ENCODE measurements at regions not wholly inside any gene's neighbourhood (a gene's known extent, or its start where the extent isn't known, plus 50 kb on each side); places are given as distances from the start of the nearest gene placed in this dataset.

DNA sequence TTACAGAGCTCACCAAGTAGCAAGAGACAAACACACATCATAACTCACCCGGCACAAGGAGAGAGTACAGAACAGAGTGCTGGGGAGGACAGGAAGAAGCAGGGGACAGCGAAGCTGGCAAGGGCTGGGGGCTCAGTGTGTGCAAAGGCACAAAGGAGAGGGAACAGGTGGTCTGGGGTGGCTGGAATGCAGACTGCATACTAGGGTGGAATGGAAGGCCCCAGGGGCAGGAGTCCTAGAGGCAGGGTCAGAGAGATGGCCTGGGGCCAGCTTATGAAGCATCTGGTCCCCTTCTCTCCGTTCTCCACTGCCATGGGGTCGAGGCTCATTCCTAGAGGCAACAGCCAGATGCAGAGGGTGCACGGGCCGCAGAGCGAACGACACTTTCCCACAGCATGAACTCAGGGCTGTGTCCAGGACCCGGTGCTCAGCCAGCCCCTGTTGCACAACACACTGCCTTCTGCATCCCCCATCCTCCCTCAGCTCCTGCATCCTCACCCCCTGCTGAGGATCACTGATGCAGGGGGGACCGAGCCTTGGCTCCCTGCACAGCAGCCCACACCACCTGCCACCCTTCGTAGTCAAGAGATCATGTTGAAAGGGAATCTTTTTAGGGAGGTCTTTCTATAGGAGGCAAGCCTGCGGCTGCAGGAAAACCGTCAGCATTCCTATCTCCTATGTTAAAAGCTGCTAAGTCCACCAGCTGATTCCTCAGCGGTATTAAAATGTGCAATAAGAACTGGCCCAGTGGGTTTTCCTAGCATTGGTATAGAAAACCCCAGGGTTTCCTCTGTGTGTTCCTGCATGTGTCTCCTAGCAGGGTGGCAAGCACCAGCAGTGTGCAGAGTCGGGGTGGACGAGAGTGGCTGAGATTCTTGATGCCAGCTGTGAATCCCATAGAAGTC is 293.5 kb downstream of the UACA start:
- no peak for DNase-seq

- no peak for DNase-seq
These were observed 294.2 kb downstream of the UACA start for GRCh38 chr15:70469182-70469581.

GRCh38 chr15:70466895-70467529 is 296.3 kb downstream of the UACA start:
- DNase-seq = peak; percentile 55

DNA sequence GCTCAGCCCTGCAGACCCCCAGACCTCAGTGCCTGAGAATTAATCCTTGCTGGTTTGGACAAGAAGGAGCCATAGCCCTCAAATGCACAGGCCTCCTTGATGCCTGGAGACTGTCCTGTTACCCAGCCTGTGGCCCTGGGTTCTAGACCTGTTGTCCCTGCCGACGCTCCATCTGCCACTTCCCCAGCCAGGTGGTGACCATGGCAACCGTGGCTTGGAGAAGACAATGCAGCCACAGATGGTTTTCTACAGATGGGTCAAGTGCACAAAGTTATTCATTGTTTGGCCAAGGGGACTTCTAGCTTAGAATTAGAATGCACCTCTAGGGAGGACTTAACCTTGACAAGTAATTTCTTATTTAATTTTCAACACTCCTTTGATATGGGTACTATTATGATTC is 297.1 kb downstream of the UACA start:
- no peak for DNase-seq

GRCh38 chr15:70465812-70466211 is 297.5 kb downstream of the UACA start:
- no peak for DNase-seq

GRCh38 chr15:70463453-70463834 is 299.9 kb downstream of the UACA start:
- DNase-seq = no peak

GRCh38 chr15:70461992-70462391 is 301.4 kb downstream of the UACA start:
- no peak for DNase-seq

DNA sequence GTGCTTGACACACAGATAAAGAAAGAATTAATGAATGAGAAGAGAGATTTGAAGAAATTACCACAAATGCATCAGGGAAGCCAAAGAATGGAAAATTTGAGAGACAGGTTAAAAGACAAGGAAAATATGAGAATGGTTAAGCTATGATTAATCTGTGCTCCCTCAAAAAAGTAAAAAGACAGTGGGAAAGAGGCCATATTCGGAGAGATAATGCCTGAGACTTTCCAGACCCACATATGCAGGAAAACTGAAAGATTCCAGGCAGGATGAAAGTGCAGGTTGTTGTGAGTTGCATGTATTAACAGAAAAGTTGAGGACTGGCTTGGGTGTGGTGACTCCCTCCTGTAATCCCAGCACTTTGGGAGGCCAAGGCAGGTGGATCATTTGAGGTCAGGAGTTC is 302.3 kb downstream of the UACA start:
- no peak for DNase-seq

- DNase-seq = no peak
These were observed 304.0 kb downstream of the UACA start for GRCh38 chr15:70459312-70459711.

GRCh38 chr15:70453766-70454165 is 309.6 kb downstream of the UACA start:
- DNase-seq = no peak

GRCh38 chr15:70453238-70453637 is 310.1 kb downstream of the UACA start:
- no peak for DNase-seq

- no peak for DNase-seq
These were observed 311.3 kb downstream of the UACA start for GRCh38 chr15:70451821-70452653.

GRCh38 chr15:70450142-70450443 is 313.3 kb downstream of the UACA start:
- DNase-seq = no peak

DNA sequence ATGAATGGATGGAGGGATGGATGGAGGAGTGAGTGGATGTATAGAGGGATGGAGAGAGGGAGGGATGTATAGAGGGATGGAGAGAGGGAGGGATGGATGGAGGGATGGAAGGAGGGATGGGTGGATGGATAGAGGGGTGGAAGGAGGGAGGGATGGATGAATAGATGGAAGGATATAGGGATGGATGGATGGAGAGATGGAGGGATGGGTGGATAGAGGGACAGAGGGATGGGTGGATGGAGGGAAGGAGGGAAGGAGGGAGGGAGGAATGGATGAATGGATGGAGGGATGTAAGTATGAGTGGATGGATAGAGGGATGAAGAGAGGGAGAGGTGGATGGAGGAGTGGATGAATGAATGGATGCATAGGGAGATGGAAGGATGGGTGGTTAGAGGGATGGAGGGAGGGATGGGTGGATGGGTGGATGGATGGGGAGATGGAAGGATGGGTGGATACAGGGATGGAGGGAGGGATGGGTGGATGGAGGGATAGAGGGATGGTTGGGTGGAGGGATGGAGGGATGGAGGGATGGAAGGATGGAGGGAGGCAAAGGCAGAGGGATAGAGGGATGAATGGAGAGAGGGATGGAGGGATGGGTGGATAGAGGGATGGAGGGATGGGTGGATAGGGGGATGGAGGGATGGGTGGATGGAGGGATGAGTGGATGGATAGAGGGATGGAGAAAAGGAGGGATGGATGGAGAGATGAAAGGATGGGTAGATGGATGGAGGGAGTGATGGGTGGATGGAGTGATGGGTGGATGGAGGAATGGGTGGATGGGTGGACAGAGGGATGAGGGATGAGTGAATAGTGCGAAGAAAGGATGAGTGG is 313.8 kb downstream of the UACA start:
- no peak for DNase-seq

DNA sequence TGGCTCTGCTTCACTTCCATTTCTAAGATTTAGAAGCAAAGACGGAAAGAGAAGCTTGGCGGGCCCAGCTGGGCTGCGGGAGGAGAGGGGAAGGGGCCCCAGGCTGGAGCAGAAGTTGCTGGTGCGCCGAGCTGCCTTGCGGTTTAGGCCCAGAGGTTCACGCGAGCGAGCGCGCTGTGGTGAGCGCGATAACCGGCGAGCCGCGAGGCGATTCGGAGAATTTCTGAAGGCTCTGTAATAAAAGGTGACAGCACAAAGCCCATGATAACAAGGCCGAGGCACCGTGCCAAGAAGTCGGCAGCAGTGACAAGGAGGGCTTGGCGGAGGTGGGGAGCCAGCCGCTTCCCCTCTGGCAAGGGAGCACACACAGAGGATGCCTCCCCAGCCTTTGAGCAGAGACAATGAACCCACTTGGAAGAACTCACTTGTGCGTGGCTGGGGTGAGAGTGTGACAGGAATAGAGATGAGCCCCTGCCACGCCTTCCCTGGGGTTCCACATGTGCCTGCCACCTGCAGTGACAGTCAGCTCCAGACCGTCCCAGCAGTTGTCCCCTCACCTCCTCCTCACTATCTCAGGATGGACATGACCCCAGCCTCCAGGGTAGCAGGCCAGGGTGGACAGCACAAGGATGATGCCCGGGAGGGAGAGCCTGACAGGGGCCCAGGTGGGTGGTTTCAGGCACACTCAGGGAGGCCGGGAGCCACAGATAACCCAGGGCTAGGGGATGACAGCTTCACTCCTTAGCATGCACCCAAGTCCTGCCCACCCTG is 315.2 kb downstream of the UACA start:
- DNase-seq = peak; percentile 20

- no peak for DNase-seq
These were observed 315.8 kb downstream of the UACA start for GRCh38 chr15:70447521-70447920.

DNA sequence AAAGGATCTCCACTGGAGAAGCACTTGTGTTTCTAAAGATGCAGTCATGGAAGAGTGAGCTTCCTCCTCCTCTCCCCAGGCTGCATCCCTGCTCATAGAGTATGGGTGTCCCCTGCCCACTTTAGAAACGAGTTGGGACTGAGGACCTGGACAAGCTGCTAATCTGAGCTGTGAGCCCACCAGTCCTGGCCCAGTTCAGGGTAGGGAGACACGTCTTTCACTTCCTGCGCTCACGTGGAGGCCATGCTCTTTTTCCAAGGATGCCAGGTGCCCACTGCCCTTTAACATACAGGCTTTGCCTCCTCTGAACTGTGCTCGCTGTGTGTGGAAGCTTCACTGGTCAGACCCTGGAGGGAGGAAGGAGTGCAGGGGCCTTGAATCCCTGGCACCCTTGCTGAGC is 316.3 kb downstream of the UACA start:
- DNase-seq = no peak

DNA sequence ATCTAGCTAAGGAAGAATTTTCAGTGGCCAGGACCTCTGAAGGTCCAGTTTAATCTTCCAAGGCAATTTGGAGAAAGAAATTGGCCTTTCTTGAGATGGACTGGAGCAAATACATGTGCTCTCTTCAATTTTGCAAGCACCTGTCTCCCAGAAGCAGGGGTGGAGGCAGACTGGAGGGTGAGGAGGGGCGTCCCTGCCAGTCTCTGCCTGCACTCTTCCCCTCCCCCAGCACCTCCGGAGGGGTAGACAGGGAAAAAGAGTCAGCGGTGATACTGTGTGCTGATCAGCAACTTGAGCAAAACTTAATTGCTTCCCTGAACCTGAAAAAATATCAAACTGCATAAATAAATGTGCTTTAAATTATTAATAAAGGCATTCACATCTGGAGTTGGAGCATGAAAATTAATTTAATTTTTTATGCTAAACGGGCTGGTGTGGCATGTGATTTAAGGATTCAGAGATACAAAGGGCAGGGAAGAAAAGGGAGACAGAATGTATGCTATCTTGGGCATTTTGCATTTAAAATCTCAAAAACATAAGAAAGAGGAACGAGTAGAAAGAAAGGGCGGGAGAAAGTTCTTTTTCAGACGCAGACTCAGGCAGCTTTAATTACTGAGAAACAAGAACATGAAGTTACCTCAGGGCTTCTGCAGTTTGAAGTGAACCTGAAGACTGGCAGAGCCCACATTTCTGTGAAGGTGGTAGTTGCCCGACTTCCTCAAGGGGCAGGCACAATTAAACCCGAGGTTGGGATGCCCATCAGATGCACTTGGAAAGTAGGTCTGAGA is 319.7 kb downstream of the UACA start:
- no peak for DNase-seq

- no peak for DNase-seq
These were observed 320.6 kb downstream of the UACA start for GRCh38 chr15:70442616-70443321.

GRCh38 chr15:70442211-70442610 is 321.1 kb downstream of the UACA start:
- DNase-seq = no peak

All from hindlimb muscle (tissue), 1 donor.